ENCODE measurements at regions not wholly inside any gene's neighbourhood (a gene's known extent, or its start where the extent isn't known, plus 50 kb on each side); places are given as distances from the start of the nearest gene placed in this dataset.

DNA sequence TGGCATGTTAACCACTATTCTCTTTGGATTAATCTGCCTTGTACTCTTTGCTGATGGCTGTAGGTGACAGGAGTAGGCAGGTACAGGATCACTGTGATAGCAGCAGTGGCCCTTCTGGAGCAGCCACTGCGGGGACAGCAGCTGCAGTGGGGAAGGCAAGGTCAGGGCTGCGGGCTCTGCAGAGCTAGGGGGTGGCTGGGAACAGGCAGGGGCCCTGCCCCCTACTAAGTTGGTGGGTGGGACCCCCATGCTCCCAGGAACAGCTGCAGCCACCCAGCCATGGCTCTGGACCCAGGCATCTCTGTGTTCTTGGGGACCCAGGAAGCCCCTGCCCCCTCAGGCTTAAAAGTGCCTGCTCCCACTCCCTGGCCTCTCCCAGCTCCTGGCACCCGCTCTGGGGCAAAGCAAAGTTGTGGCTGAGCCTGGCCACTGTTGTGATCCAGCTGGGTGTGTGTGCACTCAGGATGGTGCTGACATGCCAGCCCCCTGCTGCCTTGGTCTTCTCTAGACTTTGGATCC is 302.4 kb downstream of the PCDH20 start:
- TF ChIP-seq, protein P1, sequence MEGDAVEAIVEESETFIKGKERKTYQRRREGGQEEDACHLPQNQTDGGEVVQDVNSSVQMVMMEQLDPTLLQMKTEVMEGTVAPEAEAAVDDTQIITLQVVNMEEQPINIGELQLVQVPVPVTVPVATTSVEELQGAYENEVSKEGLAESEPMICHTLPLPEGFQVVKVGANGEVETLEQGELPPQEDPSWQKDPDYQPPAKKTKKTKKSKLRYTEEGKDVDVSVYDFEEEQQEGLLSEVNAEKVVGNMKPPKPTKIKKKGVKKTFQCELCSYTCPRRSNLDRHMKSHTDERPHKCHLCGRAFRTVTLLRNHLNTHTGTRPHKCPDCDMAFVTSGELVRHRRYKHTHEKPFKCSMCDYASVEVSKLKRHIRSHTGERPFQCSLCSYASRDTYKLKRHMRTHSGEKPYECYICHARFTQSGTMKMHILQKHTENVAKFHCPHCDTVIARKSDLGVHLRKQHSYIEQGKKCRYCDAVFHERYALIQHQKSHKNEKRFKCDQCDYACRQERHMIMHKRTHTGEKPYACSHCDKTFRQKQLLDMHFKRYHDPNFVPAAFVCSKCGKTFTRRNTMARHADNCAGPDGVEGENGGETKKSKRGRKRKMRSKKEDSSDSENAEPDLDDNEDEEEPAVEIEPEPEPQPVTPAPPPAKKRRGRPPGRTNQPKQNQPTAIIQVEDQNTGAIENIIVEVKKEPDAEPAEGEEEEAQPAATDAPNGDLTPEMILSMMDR (IDR thresholded peaks at IDR 0.05) = no peak
- no peak for TF ChIP-seq POLR2A (IDR thresholded peaks at IDR 0.05)

All from heart left ventricle (tissue), 13 donors.